Astrocyte (in vitro differentiated cells and primary cell): ENCODE measurements at regions not wholly inside any gene's neighbourhood (a gene's known extent, or its start where the extent isn't known, plus 50 kb on each side); places are given as distances from the start of the nearest gene placed in this dataset.

Experiments used
- EZH2 ChIP-seq: IDR thresholded peaks from 2 replicates; pipeline ENCODE4 v1.6.1; 2012; ENCODE audit warnings: mild to moderate bottlenecking, low read length, inconsistent platforms; ENCODE audit not compliant: insufficient read depth
- TF ChIP-seq, protein P1 (sequence below): IDR thresholded peaks from 2 replicates; pipeline ENCODE4 v1.5.1; 2011; ENCODE audit warnings: low read depth, mild to moderate bottlenecking, inconsistent platforms, low read length, moderate library complexity; ENCODE audit not compliant: insufficient read depth

DNA sequence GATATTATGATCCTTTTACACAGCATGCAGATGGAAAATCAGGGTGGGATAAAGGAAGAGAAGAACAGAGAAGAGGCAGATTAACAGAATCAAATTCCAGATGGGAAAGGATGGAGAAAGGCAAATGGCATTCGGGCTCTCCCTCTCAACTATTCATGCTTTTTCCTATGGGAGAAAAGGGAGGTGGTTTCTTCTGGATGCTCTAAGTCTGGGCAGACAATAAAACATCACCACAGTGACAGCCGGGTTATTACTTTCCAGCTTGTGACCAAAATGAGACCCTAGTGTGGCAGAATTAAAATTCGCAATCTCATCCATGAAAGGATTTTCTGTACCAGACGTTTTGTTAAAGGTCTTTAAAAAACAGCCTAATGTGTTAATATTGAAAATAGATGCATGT is 440.7 kb downstream of the RND3 start:
- TF ChIP-seq, protein P1, sequence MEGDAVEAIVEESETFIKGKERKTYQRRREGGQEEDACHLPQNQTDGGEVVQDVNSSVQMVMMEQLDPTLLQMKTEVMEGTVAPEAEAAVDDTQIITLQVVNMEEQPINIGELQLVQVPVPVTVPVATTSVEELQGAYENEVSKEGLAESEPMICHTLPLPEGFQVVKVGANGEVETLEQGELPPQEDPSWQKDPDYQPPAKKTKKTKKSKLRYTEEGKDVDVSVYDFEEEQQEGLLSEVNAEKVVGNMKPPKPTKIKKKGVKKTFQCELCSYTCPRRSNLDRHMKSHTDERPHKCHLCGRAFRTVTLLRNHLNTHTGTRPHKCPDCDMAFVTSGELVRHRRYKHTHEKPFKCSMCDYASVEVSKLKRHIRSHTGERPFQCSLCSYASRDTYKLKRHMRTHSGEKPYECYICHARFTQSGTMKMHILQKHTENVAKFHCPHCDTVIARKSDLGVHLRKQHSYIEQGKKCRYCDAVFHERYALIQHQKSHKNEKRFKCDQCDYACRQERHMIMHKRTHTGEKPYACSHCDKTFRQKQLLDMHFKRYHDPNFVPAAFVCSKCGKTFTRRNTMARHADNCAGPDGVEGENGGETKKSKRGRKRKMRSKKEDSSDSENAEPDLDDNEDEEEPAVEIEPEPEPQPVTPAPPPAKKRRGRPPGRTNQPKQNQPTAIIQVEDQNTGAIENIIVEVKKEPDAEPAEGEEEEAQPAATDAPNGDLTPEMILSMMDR, result no peak
- TF ChIP-seq EZH2, result no peak
